ENCODE measurements at regions not wholly inside any gene's neighbourhood (a gene's known extent, or its start where the extent isn't known, plus 50 kb on each side); places are given as distances from the start of the nearest gene placed in this dataset.

DNA sequence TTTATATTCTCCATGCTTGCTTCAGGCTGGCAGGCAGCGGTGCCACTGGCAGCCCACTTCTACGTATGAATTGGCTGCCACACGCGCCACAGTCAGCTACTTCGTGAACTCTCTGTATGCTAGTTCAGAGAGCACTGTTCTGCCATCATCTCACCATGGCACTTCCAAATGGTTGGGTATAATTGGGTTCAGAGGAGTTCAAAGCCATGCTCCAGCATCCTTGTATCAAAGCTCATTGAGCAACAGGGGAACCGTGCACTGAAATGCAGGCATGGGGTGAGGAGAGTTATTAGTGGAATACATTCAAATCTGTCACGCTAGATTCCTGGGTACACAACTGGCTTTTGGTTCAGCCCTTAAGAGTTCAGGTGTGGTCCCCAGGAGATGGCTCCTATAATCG lies 519.9 kb upstream of the NOX3 start:
- no peaks in the 10 kb centered on the region for H3K9me3 Mint-ChIP-seq
- Histone ChIP-seq H2AFZ (replicated peaks) (no peak overlapping the region), H3K4me1 (peaks cover 14% of the 10 kb centered on the region), H3F3A (ENCODE audit: low read depth) (peaks cover 14% of the 10 kb centered on the region), H3K36me3 (no peaks in the 10 kb centered on the region), H4K20me1 (ENCODE audit: low read depth) (no peaks in the 10 kb centered on the region), H3K9me3 (ENCODE audit: low read depth) (no peaks in the 10 kb centered on the region), H3K27ac (no peak overlapping the region), H3K4me3 (no peak overlapping the region), H3K4me2 (peak overlapping the region; percentile 21), H3K79me2 (ENCODE audit: low read depth) (no peaks in the 10 kb centered on the region), H3K27me3 (no peaks in the 10 kb centered on the region), H3K9ac (no peak overlapping the region)
- no peak for DNase-seq (ENCODE audit: low spot score)
- H3K4me1 Mint-ChIP-seq = peaks cover 16% of the 10 kb centered on the region
- TF ChIP-seq EZH2phosphoT487 (IDR thresholded peaks at IDR 0.05) (no peak), EZH2 (IDR thresholded peaks at IDR 0.05) (no peak)
- TF ChIP-seq, protein P1, sequence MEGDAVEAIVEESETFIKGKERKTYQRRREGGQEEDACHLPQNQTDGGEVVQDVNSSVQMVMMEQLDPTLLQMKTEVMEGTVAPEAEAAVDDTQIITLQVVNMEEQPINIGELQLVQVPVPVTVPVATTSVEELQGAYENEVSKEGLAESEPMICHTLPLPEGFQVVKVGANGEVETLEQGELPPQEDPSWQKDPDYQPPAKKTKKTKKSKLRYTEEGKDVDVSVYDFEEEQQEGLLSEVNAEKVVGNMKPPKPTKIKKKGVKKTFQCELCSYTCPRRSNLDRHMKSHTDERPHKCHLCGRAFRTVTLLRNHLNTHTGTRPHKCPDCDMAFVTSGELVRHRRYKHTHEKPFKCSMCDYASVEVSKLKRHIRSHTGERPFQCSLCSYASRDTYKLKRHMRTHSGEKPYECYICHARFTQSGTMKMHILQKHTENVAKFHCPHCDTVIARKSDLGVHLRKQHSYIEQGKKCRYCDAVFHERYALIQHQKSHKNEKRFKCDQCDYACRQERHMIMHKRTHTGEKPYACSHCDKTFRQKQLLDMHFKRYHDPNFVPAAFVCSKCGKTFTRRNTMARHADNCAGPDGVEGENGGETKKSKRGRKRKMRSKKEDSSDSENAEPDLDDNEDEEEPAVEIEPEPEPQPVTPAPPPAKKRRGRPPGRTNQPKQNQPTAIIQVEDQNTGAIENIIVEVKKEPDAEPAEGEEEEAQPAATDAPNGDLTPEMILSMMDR (IDR thresholded peaks at IDR 0.05) = no peak
- H3K27ac Mint-ChIP-seq = no peak overlapping the region
- H3K4me3 Mint-ChIP-seq = peak overlapping the region; percentile 36
- H3K36me3 Mint-ChIP-seq = no peaks in the 10 kb centered on the region
- no peaks in the 10 kb centered on the region for H3K27me3 Mint-ChIP-seq (ENCODE audit: insufficient read depth, low read depth)

DNA sequence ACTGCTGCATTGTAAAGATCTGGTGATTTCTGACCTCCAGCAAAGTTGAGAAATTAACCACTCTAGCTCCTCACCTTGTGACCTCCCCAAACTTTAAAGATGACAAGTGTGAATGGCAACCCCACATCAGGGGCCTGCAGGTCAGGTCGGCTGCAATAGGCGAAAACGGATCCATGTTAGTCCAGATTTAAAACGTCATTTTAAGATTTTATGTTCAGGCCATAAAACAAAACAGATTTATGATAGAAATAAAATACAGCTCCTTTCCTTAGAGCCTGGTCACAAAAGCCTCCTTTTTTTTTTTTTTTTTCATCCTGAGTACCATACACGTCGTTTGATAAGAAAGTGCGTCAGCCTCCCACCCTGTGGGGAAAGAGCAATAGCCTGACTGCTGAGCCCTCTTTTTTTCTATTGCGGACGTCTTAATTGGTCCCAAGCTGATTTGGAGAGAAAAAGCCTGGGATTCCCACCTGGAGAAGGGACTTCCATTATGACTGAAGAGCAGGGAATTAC lies 519.2 kb upstream of the NOX3 start:
- H3K9me3 Mint-ChIP-seq = no peaks in the 10 kb centered on the region
- Histone ChIP-seq H3K4me1 (peaks cover 14% of the 10 kb centered on the region), H3K36me3 (no peaks in the 10 kb centered on the region), H3K27me3 (no peaks in the 10 kb centered on the region), H3K9me3 (ENCODE audit: low read depth) (no peaks in the 10 kb centered on the region), H3K27ac (no peak overlapping the region), H3K4me3 (no peak overlapping the region), H3K9ac (no peak overlapping the region), H3F3A (ENCODE audit: low read depth) (peaks cover 14% of the 10 kb centered on the region), H3K4me2 (peak overlapping the region; percentile 21), H2AFZ (replicated peaks) (no peak overlapping the region), H3K79me2 (ENCODE audit: low read depth) (no peaks in the 10 kb centered on the region), H4K20me1 (ENCODE audit: low read depth) (no peaks in the 10 kb centered on the region)
- TF ChIP-seq, protein P1 (IDR thresholded peaks at IDR 0.05) = no peak
- TF ChIP-seq EZH2 (IDR thresholded peaks at IDR 0.05) (no peak), EZH2phosphoT487 (IDR thresholded peaks at IDR 0.05) (no peak)
- no peaks in the 10 kb centered on the region for H3K36me3 Mint-ChIP-seq
- H3K27me3 Mint-ChIP-seq (ENCODE audit: insufficient read depth, low read depth) = no peaks in the 10 kb centered on the region
- H3K4me3 Mint-ChIP-seq = no peak overlapping the region
- H3K27ac Mint-ChIP-seq = no peak overlapping the region
- DNase-seq (ENCODE audit: low spot score) = peak; percentile 65
- H3K4me1 Mint-ChIP-seq = peaks cover 16% of the 10 kb centered on the region

DNA sequence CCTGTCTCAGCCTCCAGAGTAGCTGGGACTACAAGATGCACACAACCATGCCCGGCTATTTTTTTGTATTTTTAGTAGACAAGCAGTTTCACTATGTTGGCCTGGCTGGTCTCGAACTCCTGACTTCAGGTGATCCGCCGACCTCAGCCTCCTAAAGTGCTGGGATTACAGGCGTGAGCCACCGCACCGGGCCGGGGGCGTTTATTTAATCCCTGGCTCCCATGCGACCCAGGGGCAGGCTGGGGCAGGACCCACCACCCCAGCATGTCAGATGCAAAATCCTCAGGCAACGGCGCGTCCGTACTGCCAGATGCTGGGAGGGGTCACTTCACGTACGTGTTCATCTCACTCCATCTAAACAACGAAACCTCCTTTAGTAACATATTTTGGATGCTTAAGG lies 518.7 kb upstream of the NOX3 start:
- DNase-seq (ENCODE audit: low spot score) = no peak
- H3K4me1 Mint-ChIP-seq = peaks cover 16% of the 10 kb centered on the region
- no peaks in the 10 kb centered on the region for H3K36me3 Mint-ChIP-seq
- Histone ChIP-seq H3K9me3 (ENCODE audit: low read depth) (no peaks in the 10 kb centered on the region), H3K4me1 (peaks cover 14% of the 10 kb centered on the region), H3K36me3 (no peaks in the 10 kb centered on the region), H3K27me3 (no peaks in the 10 kb centered on the region), H3F3A (ENCODE audit: low read depth) (peaks cover 14% of the 10 kb centered on the region), H3K4me2 (peak overlapping the region; percentile 21), H3K9ac (no peak overlapping the region), H4K20me1 (ENCODE audit: low read depth) (no peaks in the 10 kb centered on the region), H3K79me2 (ENCODE audit: low read depth) (no peaks in the 10 kb centered on the region), H2AFZ (replicated peaks) (no peak overlapping the region), H3K4me3 (no peak overlapping the region), H3K27ac (no peak overlapping the region)
- H3K27me3 Mint-ChIP-seq (ENCODE audit: insufficient read depth, low read depth) = no peaks in the 10 kb centered on the region
- TF ChIP-seq EZH2 (IDR thresholded peaks at IDR 0.05) (no peak), EZH2phosphoT487 (IDR thresholded peaks at IDR 0.05) (no peak)
- TF ChIP-seq, protein P1 (IDR thresholded peaks at IDR 0.05) = no peak
- no peak overlapping the region for H3K27ac Mint-ChIP-seq
- no peaks in the 10 kb centered on the region for H3K9me3 Mint-ChIP-seq
- no peak overlapping the region for H3K4me3 Mint-ChIP-seq

Measured in neural progenitor cell (in vitro differentiated cells).